H1 (cell line): ENCODE measurements at regions not wholly inside any gene's neighbourhood (a gene's known extent, or its start where the extent isn't known, plus 50 kb on each side); places are given as distances from the start of the nearest gene placed in this dataset.

Source experiments
- CTCF ChIA-PET: fragments of 300-600 bp; sonication (Branson Sonifier 250); formaldehyde crosslinking; loops from one replicate; lab custom pipeline; 2021; ENCODE audit not compliant: partially characterized antibody; lab: Charles Lee
- POLR2A ChIA-PET: fragments of 300-600 bp; sonication (Branson Sonifier 250); formaldehyde crosslinking; loops from one replicate; lab custom pipeline; 2021; ENCODE audit warnings: inconsistent platforms; ENCODE audit not compliant: partially characterized antibody; lab: Charles Lee
- DNase-seq, 2 experiments: peaks; one replicate each; pipeline versions ENCODE4 v3.0.0 to v3.0.0-alpha.2; 2010 to 2022; ENCODE audit warnings: low spot score in 2 of 2, low read depth in 1 of 2, mixed read lengths in 1 of 2
- FAIRE-seq: peaks from 2 replicates; lab custom pipeline; 2011; peaks lifted over from hg19 to GRCh38; lab: Jason Lieb, UNC
- H2AFZ ChIP-seq: 2 replicates; pipeline ENCODE4 v1.8.1; 2012; ENCODE audit warnings: low read length, inconsistent platforms
- H2AK5ac ChIP-seq: 2 replicates; pipeline ENCODE4 v1.6.1; 2013; ENCODE audit warnings: low read depth, low read length
- H2BK120ac ChIP-seq: replicated peaks from 2 replicates; pipeline ENCODE3; 2013; ENCODE audit warnings: low read depth, low read length, inconsistent platforms
- H2BK12ac ChIP-seq: 2 replicates; pipeline ENCODE4 v1.6.1; 2013; ENCODE audit warnings: low read depth, low read length
- H2BK15ac ChIP-seq: 2 replicates; pipeline ENCODE4 v1.6.1; 2013; ENCODE audit warnings: low read length
- H2BK20ac ChIP-seq: 2 replicates; pipeline ENCODE4 v1.6.1; 2013; ENCODE audit warnings: low read length
- H2BK5ac ChIP-seq: 2 replicates; pipeline ENCODE4 v1.6.1; 2013; ENCODE audit warnings: low read depth, low read length
- H3K14ac ChIP-seq: 2 replicates; pipeline ENCODE4 v1.6.1; 2013; ENCODE audit warnings: inconsistent platforms; ENCODE audit not compliant: insufficient read length
- H3K18ac ChIP-seq: 2 replicates; pipeline ENCODE4 v1.6.1; 2013; ENCODE audit warnings: low read length; ENCODE audit errors: extremely low read depth
- H3K23ac ChIP-seq: 2 replicates; pipeline ENCODE4 v1.6.1; 2013; ENCODE audit warnings: inconsistent platforms; ENCODE audit not compliant: insufficient read length
- H3K23me2 ChIP-seq: 2 replicates; pipeline ENCODE4 v1.6.1; 2013; ENCODE audit warnings: low read depth, low read length
- H3K27ac ChIP-seq: 2 replicates; pipeline ENCODE4 v1.6.1; 2011; ENCODE audit warnings: low read depth, low read length, inconsistent platforms
- H3K27me3 ChIP-seq, 4 experiments: replicated peaks in 1 of 4; 1 replicate in 1 of 4; 2 replicates in 3 of 4; pipeline versions ENCODE4 v1.6.1 to v1.8.1; 2011 to 2013; ENCODE audit warnings: low read length in 3 of 4, mild to moderate bottlenecking in 3 of 4, inconsistent platforms in 2 of 4, mixed read lengths in 2 of 4, moderate library complexity in 1 of 4; ENCODE audit not compliant: control insufficient read depth in 3 of 4, insufficient read depth in 3 of 4; ENCODE audit errors: extremely low read depth in 1 of 4
- H3K36me3 ChIP-seq, 4 experiments: 2 replicates each; pipeline versions ENCODE4 v1.6.1 to v1.8.1; 2011 to 2013; ENCODE audit warnings: mild to moderate bottlenecking in 4 of 4, low read length in 3 of 4, moderate library complexity in 2 of 4, control low read depth in 1 of 4, inconsistent platforms in 1 of 4; ENCODE audit not compliant: insufficient read depth in 4 of 4, control insufficient read depth in 2 of 4
- H3K4ac ChIP-seq: replicated peaks from 2 replicates; pipeline ENCODE3; 2013; ENCODE audit warnings: low read length, low read depth, mixed read lengths, inconsistent platforms; ENCODE audit not compliant: insufficient read length
- H3K4me1 ChIP-seq, 4 experiments: replicated peaks in 1 of 4; 1 replicate in 1 of 4; 2 replicates in 3 of 4; pipeline versions ENCODE4 v1.6.1 to v1.8.1; 2011 to 2013; ENCODE audit warnings: low read length in 3 of 4, inconsistent platforms in 2 of 4, mixed read lengths in 1 of 4; ENCODE audit not compliant: insufficient read depth in 4 of 4, control insufficient read depth in 3 of 4
- H3K4me2 ChIP-seq, 2 experiments: 2 replicates each; pipeline versions ENCODE4 v1.6.1 to v1.8.1; 2011 to 2013; ENCODE audit warnings: low read depth in 2 of 2, low read length in 2 of 2, control low read depth in 1 of 2, inconsistent platforms in 1 of 2, mild to moderate bottlenecking in 1 of 2; ENCODE audit not compliant: insufficient read depth in 1 of 2
- H3K4me3 ChIP-seq, 4 experiments: fragments of 200-600, 300-600 bp in 1 of 4; sonication (generic), shearing (Covaris generic), sonication (Bioruptor Twin) in 1 of 4; 2 replicates each; pipeline versions ENCODE4 v1.5.1 to v1.8.1; 2011 to 2016; ENCODE audit warnings: low read length in 4 of 4, low read depth in 3 of 4, control low read depth in 2 of 4, inconsistent platforms in 2 of 4, mild to moderate bottlenecking in 2 of 4, mixed read lengths in 1 of 4, moderate library complexity in 1 of 4; ENCODE audit not compliant: insufficient read depth in 2 of 4; ENCODE audit errors: extremely low read depth in 1 of 4
- H3K56ac ChIP-seq: replicated peaks from 2 replicates; pipeline ENCODE3; 2013; ENCODE audit warnings: low read depth, mild to moderate bottlenecking, mixed read lengths, low read length, inconsistent platforms; ENCODE audit not compliant: insufficient read length
- H3K79me1 ChIP-seq: 2 replicates; pipeline ENCODE4 v1.6.1; 2013; ENCODE audit warnings: low read depth, low read length, control low read depth
- H3K79me2 ChIP-seq, 2 experiments: 2 replicates each; pipeline versions ENCODE4 v1.6.1 to v1.8.1; 2012 to 2013; ENCODE audit warnings: low read length in 2 of 2, mild to moderate bottlenecking in 2 of 2, inconsistent platforms in 1 of 2; ENCODE audit not compliant: insufficient read depth in 2 of 2, control insufficient read depth in 1 of 2
- H3K9ac ChIP-seq, 4 experiments: replicated peaks in 1 of 4; 1 replicate in 1 of 4; 2 replicates in 3 of 4; pipeline versions ENCODE4 v1.6.1 to v1.8.1; 2011 to 2013; ENCODE audit warnings: low read depth in 3 of 4, low read length in 3 of 4, control low read depth in 2 of 4, mild to moderate bottlenecking in 2 of 4, moderate library complexity in 2 of 4, inconsistent platforms in 1 of 4; ENCODE audit errors: extremely low read depth in 1 of 4
- H3K9me3 ChIP-seq, 2 experiments: 2 replicates each; pipeline versions ENCODE4 v1.6.1 to v1.8.1; 2012 to 2013; ENCODE audit warnings: mild to moderate bottlenecking in 2 of 2, moderate library complexity in 2 of 2, control low read depth in 1 of 2, inconsistent platforms in 1 of 2, low read depth in 1 of 2, low read length in 1 of 2, mixed read lengths in 1 of 2; ENCODE audit not compliant: insufficient read depth in 2 of 2
- H4K20me1 ChIP-seq, 2 experiments: replicated peaks in 1 of 2; 2 replicates each; pipeline versions ENCODE3 to v1.8.1; 2011 to 2013; ENCODE audit warnings: inconsistent platforms in 2 of 2, low read length in 2 of 2, mild to moderate bottlenecking in 1 of 2; ENCODE audit not compliant: insufficient read depth in 2 of 2, control insufficient read depth in 1 of 2
- H4K5ac ChIP-seq: 2 replicates; pipeline ENCODE4 v1.6.1; 2013; ENCODE audit warnings: low read length, low read depth, mixed read lengths, inconsistent platforms; ENCODE audit not compliant: insufficient read length
- H4K8ac ChIP-seq: 2 replicates; pipeline ENCODE4 v1.8.0; 2013; ENCODE audit warnings: mild to moderate bottlenecking, moderate library complexity, low read length, inconsistent platforms; ENCODE audit not compliant: insufficient read depth; ENCODE audit errors: extremely low read depth
- H4K91ac ChIP-seq: replicated peaks from 2 replicates; pipeline ENCODE3; 2013; ENCODE audit warnings: low read length, mixed read lengths, inconsistent platforms; ENCODE audit not compliant: insufficient read length
- CEBPB ChIP-seq: IDR thresholded peaks from 2 replicates; pipeline ENCODE4 v1.6.1; 2012; ENCODE audit warnings: low read depth, low read length
- CTBP2 ChIP-seq: IDR thresholded peaks from 2 replicates; pipeline ENCODE4 v1.7.0; 2011; ENCODE audit warnings: borderline replicate concordance, mild to moderate bottlenecking, moderate library complexity, mixed read lengths, low read length; ENCODE audit not compliant: insufficient read depth, insufficient read length
- FOSL1 ChIP-seq: IDR thresholded peaks from 2 replicates; pipeline ENCODE4 v1.6.1; 2011; ENCODE audit warnings: mild to moderate bottlenecking, low read depth, low read length, moderate library complexity; ENCODE audit not compliant: insufficient read depth
- GTF2F1 ChIP-seq: IDR thresholded peaks from 2 replicates; pipeline ENCODE4 v1.6.1; 2012; ENCODE audit warnings: low read depth, low read length, improper control_type of control experiment, borderline replicate concordance
- KDM4A ChIP-seq: IDR thresholded peaks from one replicate; pipeline ENCODE4 v1.7.1; 2012; ENCODE audit warnings: low read depth, mild to moderate bottlenecking, moderate library complexity, low read length, inconsistent platforms; ENCODE audit not compliant: severe bottlenecking
- KDM5A ChIP-seq: fragments of 200-600 bp; IDR thresholded peaks from 2 replicates; pipeline ENCODE4 v1.7.1; 2012; ENCODE audit warnings: mild to moderate bottlenecking, low read length, inconsistent platforms, mixed read lengths
- PHF8 ChIP-seq: fragments of 200-600 bp; sonication (generic); conservative IDR thresholded peaks from 2 replicates; pipeline ENCODE4 v1.7.1; 2012; ENCODE audit warnings: low read depth, mild to moderate bottlenecking, inconsistent platforms, low read length, moderate library complexity
- POLR2AphosphoS5 ChIP-seq: IDR thresholded peaks from 2 replicates; pipeline ENCODE4 v1.6.1; 2011; ENCODE audit warnings: low read depth, low read length
- SIN3A ChIP-seq, 2 experiments: IDR thresholded peaks in 1 of 2; conservative IDR thresholded peaks in 1 of 2; 2 replicates each; pipeline ENCODE4 v1.6.1; 2011 to 2012; ENCODE audit warnings: low read length in 2 of 2, improper control_type of control experiment in 1 of 2, low read depth in 1 of 2, mild to moderate bottlenecking in 1 of 2
- SIRT6 ChIP-seq: IDR thresholded peaks from one replicate; pipeline ENCODE4 v1.7.1; 2012; ENCODE audit warnings: low read length, inconsistent platforms
- SIX5 ChIP-seq: IDR thresholded peaks from 2 replicates; pipeline ENCODE4 v1.6.1; 2011; ENCODE audit warnings: mild to moderate bottlenecking, low read depth, low read length
- TAF1 ChIP-seq: IDR thresholded peaks from 2 replicates; pipeline ENCODE4 v1.6.1; 2011; ENCODE audit warnings: mild to moderate bottlenecking, low read depth, low read length
- TEAD4 ChIP-seq: IDR thresholded peaks from 2 replicates; pipeline ENCODE4 v1.6.1; 2012; ENCODE audit warnings: low read depth, low read length, inconsistent platforms, mixed read lengths
- ZNF274 ChIP-seq: IDR thresholded peaks from 2 replicates; pipeline ENCODE4 v1.7.0; 2012; ENCODE audit warnings: low read length, borderline replicate concordance; ENCODE audit errors: extremely low read depth
- WGBS, 2 experiments: shearing (Covaris generic) in 1 of 2; methylation state at CpG; one replicate each; pipeline versions ENCODE4 v1.1.6 to v1.1.7; 2013 to 2015; ENCODE audit warnings: low lambda C conversion rate in 2 of 2, mixed read lengths in 2 of 2, inconsistent platforms in 1 of 2, low coverage in 1 of 2, missing lambda C conversion rate in 1 of 2; ENCODE audit not compliant: insufficient replicate concordance in 2 of 2, insufficient coverage in 1 of 2, insufficient read length in 1 of 2; ENCODE audit errors: extremely low coverage in 1 of 2, missing lambda C conversion rate in 1 of 2; 5-methylcytosine and 5-hydroxymethylcytosine counted together

GRCh38 chr5:20654746-20655145 is 666.7 kb upstream of the CDH18 start:
- TF ChIP-seq CEBPB (no peak), POLR2AphosphoS5 (no peak), ZNF274 (no peak), PHF8 (no peak), GTF2F1 (no peak), CTBP2 (no peak), KDM5A (no peak), SIX5 (no peak), KDM4A (no peak), TEAD4 (no peak), SIRT6 (no peak), SIN3A (conservative IDR thresholded peaks at IDR 0.05 in 1 of 2, IDR thresholded peaks at IDR 0.05 in 1 of 2; ENCODE audit: low read depth in 1 of 2, low read length in 2 of 2) (no peak), TAF1 (no peak), FOSL1 (no peak)
- Histone ChIP-seq H2BK120ac (no peak overlapping the region), H2AFZ (no peak overlapping the region), H3K79me1 (no peaks in the 10 kb centered on the region), H3K36me3 (no peaks in the 10 kb centered on the region), H4K5ac (no peak overlapping the region), H3K4me3 (no peak overlapping the region), H3K23ac (no peak overlapping the region), H3K23me2 (no peaks in the 10 kb centered on the region), H4K8ac (no peak overlapping the region), H2BK12ac (no peak overlapping the region), H2BK5ac (no peak overlapping the region), H3K18ac (no peak overlapping the region), H3K79me2 (no peaks in the 10 kb centered on the region), H2AK5ac (no peak overlapping the region), H3K9ac (no peak overlapping the region), H3K9me3 (no peaks in the 10 kb centered on the region), H3K4me1 (no peaks in the 10 kb centered on the region), H3K14ac (no peak overlapping the region), H4K20me1 (no peaks in the 10 kb centered on the region), H3K4ac (no peak overlapping the region), H3K27ac (no peak overlapping the region), H4K91ac (no peak overlapping the region), H3K4me2 (no peak overlapping the region), H2BK20ac (no peak overlapping the region), H3K56ac (no peak overlapping the region), H3K27me3 (no peaks in the 10 kb centered on the region), H2BK15ac (no peak overlapping the region)
- CTCF ChIA-PET, result interaction anchor here (1.4 kb wide), 1 partner anchor 48 kb away, joined by 3 read pairs; no protein-coding TSS in a partner anchor
- POLR2A ChIA-PET, result no interaction called here
- 85% methylated on average over 2 of the region's 2 CpGs; no CpG with 5 or more reads in 1 of the 2 experiments for WGBS, 2 experiments
- no peak for FAIRE-seq
- no peak for DNase-seq
